ENCODE measurements at regions not wholly inside any gene's neighbourhood (a gene's known extent, or its start where the extent isn't known, plus 50 kb on each side); places are given as distances from the start of the nearest gene placed in this dataset.
A peak's percentile ranks its signal among the peaks of the same experiment; 100 is the strongest.

DNA sequence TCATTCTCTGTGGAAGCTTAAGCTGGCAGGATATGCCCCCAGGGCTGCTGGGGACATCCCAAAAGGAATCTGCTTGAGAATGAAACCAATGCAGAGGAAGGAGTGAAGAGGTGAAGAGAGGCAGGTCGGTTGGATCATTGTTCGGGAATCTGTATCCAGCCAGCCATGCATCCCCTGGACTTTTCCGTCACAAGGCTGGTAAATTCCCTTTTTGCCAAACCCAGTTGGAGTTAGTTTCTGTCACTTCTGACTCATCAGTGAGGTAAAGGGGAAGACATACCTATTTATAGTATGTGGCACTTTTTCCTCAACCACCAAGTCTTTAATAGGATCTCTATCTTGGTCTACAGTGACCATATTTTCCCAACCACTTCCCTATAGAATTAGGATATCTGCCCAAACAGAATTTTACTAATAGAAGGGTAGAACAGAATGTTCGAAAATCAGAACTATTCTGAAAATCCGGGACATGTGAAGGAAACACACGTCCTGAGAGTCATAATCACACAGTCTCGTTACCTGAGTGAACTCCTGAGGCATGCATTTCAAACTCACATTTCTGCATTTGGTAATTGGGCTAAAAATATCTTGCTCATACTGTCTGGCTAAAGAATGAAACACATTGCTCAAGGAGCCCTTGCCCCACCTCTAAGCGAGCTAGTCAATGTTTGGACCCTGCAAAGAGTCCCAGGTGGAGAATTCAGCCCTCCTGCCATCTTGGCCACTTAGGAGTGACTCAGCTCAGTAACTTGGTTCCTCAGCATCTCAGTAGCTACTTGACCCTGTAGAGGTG, 289.7 kb upstream of the ADAMTS9 start:
- TF ChIP-seq GATA2 (IDR thresholded peaks at IDR 0.05; ENCODE audit: low read depth, low read length) (no peak), GATA3 (IDR thresholded peaks at IDR 0.05; ENCODE audit: low read depth, low read length) (no peak)

GRCh38 chr3:64976456-64976855, 288.7 kb upstream of the ADAMTS9 start:
- no peak for TF ChIP-seq GATA3 (IDR thresholded peaks at IDR 0.05; ENCODE audit: low read depth, low read length)
- TF ChIP-seq GATA2 (IDR thresholded peaks at IDR 0.05; ENCODE audit: low read depth, low read length) = no peak

DNA sequence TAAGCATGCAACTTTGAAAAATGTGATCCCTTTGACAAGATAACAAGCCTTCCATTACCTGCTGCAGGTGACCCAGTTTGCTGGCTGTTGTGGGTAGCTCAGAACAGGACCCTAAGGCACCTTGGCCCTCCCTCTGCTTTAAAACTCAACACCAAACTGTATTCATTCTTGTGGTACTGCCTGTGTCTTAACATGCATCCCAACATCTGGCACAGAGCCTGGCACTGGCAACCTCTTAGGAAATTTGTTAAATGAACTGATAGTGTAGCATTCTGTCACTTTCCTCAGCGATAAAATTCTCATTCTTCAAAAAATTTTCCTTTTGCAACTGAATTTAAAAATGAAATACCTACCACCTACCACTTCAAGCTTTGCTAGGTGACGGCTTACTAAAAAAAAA, 287.3 kb upstream of the ADAMTS9 start:
- TF ChIP-seq GATA3 (IDR thresholded peaks at IDR 0.05; ENCODE audit: low read depth, low read length) = no peak
- TF ChIP-seq GATA2 (IDR thresholded peaks at IDR 0.05; ENCODE audit: low read depth, low read length) = no peak

- TF ChIP-seq GATA3 (IDR thresholded peaks at IDR 0.05; ENCODE audit: low read depth, low read length) = no peak
- no peak for TF ChIP-seq GATA2 (IDR thresholded peaks at IDR 0.05; ENCODE audit: low read depth, low read length)
Observed at GRCh38 chr3:64974401-64974800, 286.6 kb upstream of the ADAMTS9 start.

DNA sequence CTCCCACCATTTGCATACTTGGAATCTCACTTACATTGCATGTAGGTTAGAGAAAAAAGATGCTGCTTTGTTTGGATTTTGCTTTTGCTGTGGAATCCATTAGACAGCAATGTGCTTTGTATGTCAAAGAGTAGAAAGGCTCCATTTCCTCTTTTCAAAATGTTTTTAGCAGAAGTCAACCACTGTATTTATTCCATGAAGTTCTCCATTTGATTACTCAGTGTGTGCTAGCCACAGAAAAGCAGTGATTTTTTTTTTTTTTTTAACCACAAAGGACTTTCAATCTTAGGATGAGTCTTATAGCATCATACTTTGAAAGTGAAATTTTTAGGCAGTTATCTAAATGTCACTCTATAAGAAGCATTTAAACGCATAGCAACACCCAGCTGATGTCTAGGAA, 285.0 kb upstream of the ADAMTS9 start:
- TF ChIP-seq GATA3 (IDR thresholded peaks at IDR 0.05; ENCODE audit: low read depth, low read length) = no peak
- TF ChIP-seq GATA2 (IDR thresholded peaks at IDR 0.05; ENCODE audit: low read depth, low read length) = no peak

DNA sequence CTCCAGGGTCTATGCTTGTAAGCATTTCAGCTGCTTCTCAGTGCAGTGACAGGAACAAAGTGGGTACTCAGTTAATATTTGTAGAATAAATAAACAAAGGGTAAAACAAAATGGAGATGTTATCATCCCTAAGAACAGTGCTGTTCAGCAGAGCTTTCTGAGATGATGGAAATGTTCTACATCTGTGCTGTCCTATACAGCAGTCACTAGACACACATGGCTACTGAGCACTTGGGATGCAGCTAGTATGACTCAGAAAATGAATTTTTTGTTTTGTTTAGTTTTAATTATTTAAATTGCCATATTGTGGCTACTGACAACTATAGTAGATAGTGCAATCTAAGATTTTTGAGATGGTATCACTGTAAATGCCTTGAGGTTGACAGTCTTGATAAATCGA, 283.8 kb upstream of the ADAMTS9 start:
- peak; percentile 55; the same call in 1 of the 2 replicates for TF ChIP-seq GATA3 (IDR thresholded peaks at IDR 0.05; ENCODE audit: low read depth, low read length)
- TF ChIP-seq GATA2 (IDR thresholded peaks at IDR 0.05; ENCODE audit: low read depth, low read length) = peak; percentile 67

DNA sequence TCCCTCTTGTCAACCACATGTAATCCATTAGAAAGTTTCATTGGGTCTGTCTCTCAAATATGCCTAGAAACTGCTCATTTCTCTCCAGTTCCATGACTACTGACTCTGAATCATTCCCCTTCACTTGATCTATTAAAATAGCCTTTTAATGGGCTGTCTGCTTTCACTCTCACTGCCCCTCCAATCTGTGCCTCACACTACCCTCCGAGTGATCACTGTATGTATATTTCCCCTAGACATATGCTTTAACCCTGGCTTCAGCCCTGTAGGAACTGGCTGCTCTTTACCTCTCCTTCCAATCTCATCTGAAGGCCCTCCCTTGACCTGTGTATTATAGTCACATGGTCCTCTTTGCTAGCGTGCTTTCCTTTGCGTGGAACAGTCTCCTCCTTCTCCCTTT, 282.8 kb upstream of the ADAMTS9 start:
- TF ChIP-seq GATA3 (IDR thresholded peaks at IDR 0.05; ENCODE audit: low read depth, low read length) (no peak), GATA2 (IDR thresholded peaks at IDR 0.05; ENCODE audit: low read depth, low read length) (no peak)

- TF ChIP-seq GATA2 (IDR thresholded peaks at IDR 0.05; ENCODE audit: low read depth, low read length) (no peak), GATA3 (IDR thresholded peaks at IDR 0.05; ENCODE audit: low read depth, low read length) (no peak)
Observed at GRCh38 chr3:64961301-64961700, 273.5 kb upstream of the ADAMTS9 start.

DNA sequence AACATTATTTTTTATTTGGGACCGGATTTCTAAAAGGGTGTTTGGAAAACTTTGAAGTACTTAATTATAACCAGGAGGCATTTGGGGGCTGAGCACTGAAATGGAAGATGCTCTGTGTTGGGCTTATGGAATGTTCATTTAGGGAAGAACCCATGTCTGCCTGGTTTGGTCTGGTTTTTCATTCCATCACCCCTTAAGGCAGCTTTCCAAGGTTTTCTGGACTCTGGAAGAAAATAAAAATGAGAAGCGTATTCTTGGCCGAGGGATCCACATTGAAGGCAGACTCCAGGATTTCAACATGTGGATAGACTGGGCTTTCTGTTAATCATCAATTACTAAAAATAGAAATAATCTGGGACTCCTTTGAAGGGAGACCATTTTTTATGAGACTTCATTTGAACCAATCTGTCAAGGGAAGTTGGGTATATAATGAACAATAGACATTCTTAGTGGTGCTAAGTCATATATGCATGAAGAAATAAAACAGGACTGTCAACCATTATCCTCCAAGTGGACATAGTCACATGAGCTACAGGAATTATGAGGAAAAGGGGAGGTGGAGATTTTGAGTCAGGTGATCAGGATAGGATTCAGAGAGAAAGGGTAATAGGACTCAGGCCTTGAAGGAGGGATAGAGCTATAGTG, 270.5 kb upstream of the ADAMTS9 start:
- no peak for TF ChIP-seq GATA2 (IDR thresholded peaks at IDR 0.05; ENCODE audit: low read depth, low read length)
- TF ChIP-seq GATA3 (IDR thresholded peaks at IDR 0.05; ENCODE audit: low read depth, low read length) = no peak

GRCh38 chr3:64957408-64958198, 269.8 kb upstream of the ADAMTS9 start:
- TF ChIP-seq GATA2 (IDR thresholded peaks at IDR 0.05; ENCODE audit: low read depth, low read length) (no peak), GATA3 (IDR thresholded peaks at IDR 0.05; ENCODE audit: low read depth, low read length) (no peak)

GRCh38 chr3:64956711-64957325, 269.0 kb upstream of the ADAMTS9 start:
- TF ChIP-seq GATA2 (IDR thresholded peaks at IDR 0.05; ENCODE audit: low read depth, low read length) (no peak), GATA3 (IDR thresholded peaks at IDR 0.05; ENCODE audit: low read depth, low read length) (no peak)

- no peak; the same call in 1 of the 2 replicates for TF ChIP-seq GATA2 (IDR thresholded peaks at IDR 0.05; ENCODE audit: low read depth, low read length)
- TF ChIP-seq GATA3 (IDR thresholded peaks at IDR 0.05; ENCODE audit: low read depth, low read length) = no peak
Observed at GRCh38 chr3:64954995-64955636, 267.3 kb upstream of the ADAMTS9 start.

DNA sequence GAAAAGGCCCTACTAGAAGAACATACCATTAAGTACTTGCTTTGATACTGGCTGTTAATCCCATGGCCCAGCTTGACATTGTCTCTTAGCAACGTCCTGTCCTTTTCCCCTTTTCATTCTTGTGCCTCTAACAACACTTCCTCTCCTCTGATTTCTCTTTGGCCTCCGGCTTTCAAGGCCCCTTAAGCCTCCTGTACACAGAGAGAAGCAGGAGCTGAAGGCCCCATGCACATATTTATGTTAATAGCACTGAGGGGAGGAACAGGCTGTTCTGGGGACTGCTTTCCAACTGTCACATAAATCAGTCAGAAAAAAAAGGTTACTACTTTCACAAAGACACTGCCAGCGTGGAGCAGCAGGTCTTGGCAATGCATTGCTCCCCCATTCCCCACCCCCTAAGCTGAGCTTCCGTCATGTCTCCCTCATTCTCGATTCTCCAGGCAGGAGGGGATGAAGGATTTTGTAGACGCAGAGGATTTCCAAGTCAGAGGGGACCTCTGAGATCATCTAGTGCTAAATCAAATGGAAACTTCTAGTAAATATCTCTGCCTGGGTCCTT, 257.4 kb upstream of the ADAMTS9 start:
- no peak for TF ChIP-seq GATA2 (IDR thresholded peaks at IDR 0.05; ENCODE audit: low read depth, low read length)
- TF ChIP-seq GATA3 (IDR thresholded peaks at IDR 0.05; ENCODE audit: low read depth, low read length) = no peak
